Activated B cell treated with CpG ODN at 0.5 μM for 24 hours (primary cell): ENCODE measurements at regions not wholly inside any gene's neighbourhood (a gene's known extent, or its start where the extent isn't known, plus 50 kb on each side); places are given as distances from the start of the nearest gene placed in this dataset.

Experiments
- ATAC-seq: fragments of 200-7000 bp; cut with Tn5 transposase; one replicate; pipeline ENCODE4 v1.10.0; 2021; ENCODE audit warnings: low read depth, mild to moderate bottlenecking, moderate library complexity
- CTCF ChIA-PET: fragments of 350-600 bp; sonication (Branson Sonifier 250); formaldehyde crosslinking; loops from one replicate; lab custom pipeline; 2021; ENCODE audit warnings: antibody characterized with exemption; lab: Charles Lee
- POLR2A ChIA-PET: fragments of 350-600 bp; sonication (Branson Sonifier 250); formaldehyde crosslinking; loops from one replicate; lab custom pipeline; 2021; ENCODE audit warnings: antibody characterized with exemption; lab: Charles Lee
- DNase-seq: peaks from one replicate; pipeline ENCODE4 v3.0.0; 2022
- H3K27ac Mint-ChIP-seq: one replicate; pipeline ENCODE4 v1.8.0; 2020; ENCODE audit warnings: mixed read lengths
- H3K27me3 Mint-ChIP-seq: one replicate; pipeline ENCODE4 v1.8.0; 2021; ENCODE audit warnings: mixed read lengths
- H3K36me3 Mint-ChIP-seq: one replicate; pipeline ENCODE4 v1.8.0; 2021; ENCODE audit warnings: low read depth, mixed read lengths
- H3K4me1 Mint-ChIP-seq: one replicate; pipeline ENCODE4 v1.8.0; 2021; ENCODE audit warnings: mixed read lengths
- H3K4me3 Mint-ChIP-seq: one replicate; pipeline ENCODE4 v1.8.0; 2020; ENCODE audit warnings: mild to moderate bottlenecking, mixed read lengths
- H3K9me3 Mint-ChIP-seq: one replicate; pipeline ENCODE4 v1.8.0; 2020; ENCODE audit warnings: mixed read lengths
- intact Hi-C: fragments of 100-400 bp; cut with micrococcal nuclease; formaldehyde crosslinking; loops from one replicate; pipeline ENCODE4 v1.15.1; 2024
- TF ChIP-seq, protein P1 (sequence below): fragments of 200-600 bp; IDR thresholded peaks from one replicate; pipeline ENCODE4 v1.8.0; 2022; ENCODE audit warnings: antibody characterized with exemption, mild to moderate bottlenecking

DNA sequence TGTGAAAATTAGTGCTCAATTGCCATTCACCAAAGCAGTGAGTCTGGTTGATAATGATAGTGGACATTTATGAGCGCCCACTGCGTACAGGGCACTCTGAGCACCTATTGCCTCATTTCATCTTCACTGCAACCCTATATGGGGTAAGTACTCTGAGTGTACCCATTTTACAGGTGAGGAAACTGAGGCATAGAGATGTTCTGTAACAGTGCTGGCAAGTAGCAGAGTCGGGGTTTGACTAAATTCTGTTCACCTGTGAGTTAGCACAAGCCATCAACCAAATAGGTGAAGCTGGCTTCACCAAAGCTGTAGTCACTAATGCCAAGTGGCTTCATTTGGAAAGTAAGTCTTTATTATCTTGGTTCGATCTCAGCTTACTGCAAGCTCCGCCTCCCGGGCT lies 135.8 kb downstream of the SPAG6 start:
- peaks cover 13% of the 10 kb centered on the region for H3K27me3 Mint-ChIP-seq
- CTCF ChIA-PET: no interaction called here
- TF ChIP-seq, protein P1, sequence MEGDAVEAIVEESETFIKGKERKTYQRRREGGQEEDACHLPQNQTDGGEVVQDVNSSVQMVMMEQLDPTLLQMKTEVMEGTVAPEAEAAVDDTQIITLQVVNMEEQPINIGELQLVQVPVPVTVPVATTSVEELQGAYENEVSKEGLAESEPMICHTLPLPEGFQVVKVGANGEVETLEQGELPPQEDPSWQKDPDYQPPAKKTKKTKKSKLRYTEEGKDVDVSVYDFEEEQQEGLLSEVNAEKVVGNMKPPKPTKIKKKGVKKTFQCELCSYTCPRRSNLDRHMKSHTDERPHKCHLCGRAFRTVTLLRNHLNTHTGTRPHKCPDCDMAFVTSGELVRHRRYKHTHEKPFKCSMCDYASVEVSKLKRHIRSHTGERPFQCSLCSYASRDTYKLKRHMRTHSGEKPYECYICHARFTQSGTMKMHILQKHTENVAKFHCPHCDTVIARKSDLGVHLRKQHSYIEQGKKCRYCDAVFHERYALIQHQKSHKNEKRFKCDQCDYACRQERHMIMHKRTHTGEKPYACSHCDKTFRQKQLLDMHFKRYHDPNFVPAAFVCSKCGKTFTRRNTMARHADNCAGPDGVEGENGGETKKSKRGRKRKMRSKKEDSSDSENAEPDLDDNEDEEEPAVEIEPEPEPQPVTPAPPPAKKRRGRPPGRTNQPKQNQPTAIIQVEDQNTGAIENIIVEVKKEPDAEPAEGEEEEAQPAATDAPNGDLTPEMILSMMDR: no peak
- H3K9me3 Mint-ChIP-seq: no peaks in the 10 kb centered on the region
- ATAC-seq (no peak), DNase-seq (no peak)
- H3K27ac Mint-ChIP-seq: no peak overlapping the region
- no peak overlapping the region for H3K4me3 Mint-ChIP-seq
- POLR2A ChIA-PET: no interaction called here
- H3K4me1 Mint-ChIP-seq: peaks cover 27% of the 10 kb centered on the region
- no peaks in the 10 kb centered on the region for H3K36me3 Mint-ChIP-seq
- intact Hi-C loops: no loop called here

- Mint-ChIP-seq H3K4me3 (no peak overlapping the region), H3K27me3 (peaks cover 8% of the 10 kb centered on the region), H3K4me1 (peaks cover 22% of the 10 kb centered on the region), H3K9me3 (no peaks in the 10 kb centered on the region), H3K27ac (peak overlapping the region; percentile 31), H3K36me3 (no peaks in the 10 kb centered on the region)
- ChIA-PET POLR2A (interaction anchor here (1.6 kb wide), 1 partner anchor 45 kb away, joined by 4 read pairs; no protein-coding TSS in a partner anchor), CTCF (no interaction called here)
- DNase-seq (no peak), ATAC-seq (no peak)
- intact Hi-C loops: no loop called here
- TF ChIP-seq, protein P1: no peak
Measured at GRCh38 chr10:22481687-22482539, 136.6 kb downstream of the SPAG6 start.

- TF ChIP-seq, protein P1: no peak
- peak overlapping the region; percentile 17 for H3K4me3 Mint-ChIP-seq
- no peak for DNase-seq
- H3K9me3 Mint-ChIP-seq: no peaks in the 10 kb centered on the region
- ChIA-PET POLR2A (interaction anchor here (0.6 to 1.6 kb wide), 2 partner anchors 47 to 397 kb away, joined by 4 to 7 read pairs; no protein-coding TSS in a partner anchor), CTCF (no interaction called here)
- peaks cover 17% of the 10 kb centered on the region for H3K4me1 Mint-ChIP-seq
- H3K27me3 Mint-ChIP-seq: peaks cover 5% of the 10 kb centered on the region
- intact Hi-C loops: loop anchor here (1.0 kb wide), 1 partner anchor 8 kb away; no protein-coding TSS in a partner anchor
- no peak overlapping the region for H3K27ac Mint-ChIP-seq
- no peaks in the 10 kb centered on the region for H3K36me3 Mint-ChIP-seq
- no peak for ATAC-seq
Measured at GRCh38 chr10:22483132-22483531, 137.8 kb downstream of the SPAG6 start.
